ENCODE measurements at regions not wholly inside any gene's neighbourhood (a gene's known extent, or its start where the extent isn't known, plus 50 kb on each side); places are given as distances from the start of the nearest gene placed in this dataset.

- no peak for TF ChIP-seq CTCF (IDR thresholded peaks at IDR 0.05)
- no peak for TF ChIP-seq EP300 (IDR thresholded peaks at IDR 0.05; ENCODE audit: low read depth)
- no peak for TF ChIP-seq POLR2AphosphoS5 (IDR thresholded peaks at IDR 0.05)
- TF ChIP-seq POLR2A (IDR thresholded peaks at IDR 0.05) = no peak
- H3K27me3 ChIP-seq = no peaks in the 10 kb centered on the region
- in situ Hi-C loops (cut with MboI; ENCODE audit: low pct_ligation_motif_present in 1 of 4, low pct_unique_long_range_greater_than_20kb in 1 of 4, low sequenced_read_pairs in 3 of 4) (no loop called here), intact Hi-C loops (cut with DNase I; ENCODE audit: low total_unique reads) (no loop called here)
- H3K27ac ChIP-seq = no peak overlapping the region
- no peaks in the 10 kb centered on the region for H3K36me3 ChIP-seq
- 95% methylated on average over 4 of the region's 4 CpGs; no CpG with 5 or more reads in 1 of the 2 donors for WGBS, 2 donors (ENCODE audit: low coverage in 1 of 2)
- DNase-seq = no peak
- H3K9me3 ChIP-seq = no peaks in the 10 kb centered on the region
- H3K4me1 ChIP-seq = no peaks in the 10 kb centered on the region
- no peak overlapping the region for H3K4me3 ChIP-seq
Observed at GRCh38 chr6:23591761-23592160, 534.3 kb upstream of the NRSN1 start.

GRCh38 chr6:23600118-23600517, 525.9 kb upstream of the NRSN1 start:
- Histone ChIP-seq H3K27me3 (no peaks in the 10 kb centered on the region), H3K4me1 (peaks cover 0 to 6% (median 3%) of the 10 kb centered on the region in 4 donors), H3K36me3 (no peaks in the 10 kb centered on the region), H3K4me3 (no peak overlapping the region), H3K27ac (peak overlapping the region in 1 of 4 donors; percentile 31), H3K9me3 (no peaks in the 10 kb centered on the region)
- DNase-seq = no peak
- intact Hi-C loops (cut with DNase I; ENCODE audit: low total_unique reads) (no loop called here), in situ Hi-C loops (cut with MboI; ENCODE audit: low pct_ligation_motif_present in 1 of 4, low pct_unique_long_range_greater_than_20kb in 1 of 4, low sequenced_read_pairs in 3 of 4) (no loop called here)
- TF ChIP-seq CTCF (IDR thresholded peaks at IDR 0.05) = no peak
- TF ChIP-seq POLR2AphosphoS5 (IDR thresholded peaks at IDR 0.05) = peak in 1 of 3 donors; percentile 8

DNA sequence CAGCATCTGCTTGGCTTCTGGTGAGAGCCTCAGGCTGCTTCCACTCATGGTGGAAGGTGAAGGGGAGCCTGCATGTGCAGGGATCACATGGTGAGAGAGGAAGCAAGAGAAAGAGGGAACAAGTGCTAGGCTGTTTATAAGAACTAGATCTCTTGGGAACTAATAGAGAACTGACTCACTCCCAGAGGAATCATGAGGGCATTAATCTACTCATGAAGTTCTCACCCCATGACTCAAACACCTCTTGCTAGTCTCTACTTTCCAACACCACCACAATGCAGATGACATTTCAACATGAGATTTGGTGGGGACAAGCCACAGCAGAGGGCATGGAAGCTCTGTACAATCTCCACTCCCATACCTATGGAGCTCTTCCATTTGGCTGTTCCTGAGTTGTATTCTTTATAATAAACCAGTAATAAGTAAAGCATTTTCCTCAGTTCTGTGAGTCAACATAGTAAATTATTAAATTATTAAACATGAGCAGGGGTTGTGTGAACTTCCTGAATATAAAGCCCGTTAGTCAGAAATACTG, 524.1 kb upstream of the NRSN1 start:
- Histone ChIP-seq H3K9me3 (no peaks in the 10 kb centered on the region), H3K4me3 (no peak overlapping the region), H3K27me3 (no peaks in the 10 kb centered on the region), H3K36me3 (no peaks in the 10 kb centered on the region), H3K4me1 (peaks cover 0 to 6% (median 3%) of the 10 kb centered on the region in 4 donors), H3K27ac (no peak overlapping the region)
- intact Hi-C loops (cut with DNase I; ENCODE audit: low total_unique reads) (no loop called here), in situ Hi-C loops (cut with MboI; ENCODE audit: low pct_ligation_motif_present in 1 of 4, low pct_unique_long_range_greater_than_20kb in 1 of 4, low sequenced_read_pairs in 3 of 4) (no loop called here)
- DNase-seq = no peak
- WGBS, 2 donors (ENCODE audit: low coverage in 1 of 2) = 86 to 89% methylated on average over 1 of the region's 1 CpG
- TF ChIP-seq POLR2A (IDR thresholded peaks at IDR 0.05) (no peak), CTCF (IDR thresholded peaks at IDR 0.05) (no peak), EP300 (IDR thresholded peaks at IDR 0.05; ENCODE audit: low read depth) (no peak)

- in situ Hi-C loops (cut with MboI; ENCODE audit: low pct_ligation_motif_present in 1 of 4, low pct_unique_long_range_greater_than_20kb in 1 of 4, low sequenced_read_pairs in 3 of 4) = no loop called here
Observed at GRCh38 chr6:23608931-23609435, 517.0 kb upstream of the NRSN1 start.

More at GRCh38 chr6:23608931-23609435, 517.0 kb upstream of the NRSN1 start:
- Histone ChIP-seq H3K27me3 (no peaks in the 10 kb centered on the region), H3K27ac (no peak overlapping the region), H3K4me3 (no peak overlapping the region), H3K36me3 (no peaks in the 10 kb centered on the region), H3K4me1 (no peaks in the 10 kb centered on the region), H3K9me3 (no peaks in the 10 kb centered on the region)
- TF ChIP-seq EP300 (IDR thresholded peaks at IDR 0.05; ENCODE audit: low read depth) (no peak), POLR2AphosphoS5 (IDR thresholded peaks at IDR 0.05) (no peak), CTCF (IDR thresholded peaks at IDR 0.05) (no peak), POLR2A (IDR thresholded peaks at IDR 0.05) (no peak)
- intact Hi-C loops (cut with DNase I; ENCODE audit: low total_unique reads) = no loop called here
- DNase-seq = no peak
- 75 to 83% methylated on average over 3 to 5 of the region's 5 CpGs for WGBS, 2 donors (ENCODE audit: low coverage in 1 of 2)

All from transverse colon (tissue), 4 donors.